ENCODE measurements at regions not wholly inside any gene's neighbourhood (a gene's known extent, or its start where the extent isn't known, plus 50 kb on each side); places are given as distances from the start of the nearest gene placed in this dataset.

- Histone ChIP-seq H3K36me3 (ENCODE audit: control insufficient read depth in 2 of 2, extremely low read depth in 1 of 2, insufficient read depth in 2 of 2, low read length in 2 of 2) (no peaks in the 10 kb centered on the region), H3K9me3 (ENCODE audit: control insufficient read depth, low read depth, low read length) (no peaks in the 10 kb centered on the region), H3K27me3 (ENCODE audit: control insufficient read depth, extremely low read depth, insufficient read depth, low read length) (no peaks in the 10 kb centered on the region), H3K27ac (ENCODE audit: control insufficient read depth, insufficient read depth, low read length) (no peak overlapping the region), H2AFZ (ENCODE audit: control insufficient read depth, low read length) (no peak overlapping the region), H3K9ac (ENCODE audit: control insufficient read depth, extremely low read depth, insufficient read depth, low read length) (no peak overlapping the region), H3K4me1 (ENCODE audit: control insufficient read depth, extremely low read depth, insufficient read depth, low read length) (no peaks in the 10 kb centered on the region), H3K4me2 (ENCODE audit: control insufficient read depth, extremely low read depth, insufficient read depth, low read depth, low read length) (no peak overlapping the region), H3K4me3 (ENCODE audit: control insufficient read depth in 2 of 3, extremely low read depth in 1 of 3, insufficient read depth in 2 of 3, low read depth in 1 of 3, low read length in 3 of 3) (no peak overlapping the region), H3K9me1 (ENCODE audit: control insufficient read depth, extremely low read depth, insufficient read depth, low read length) (no peaks in the 10 kb centered on the region), H3K79me2 (ENCODE audit: control insufficient read depth, insufficient read depth, low read length) (no peaks in the 10 kb centered on the region), H4K20me1 (ENCODE audit: control insufficient read depth, extremely low read depth, insufficient read depth, low read length) (no peaks in the 10 kb centered on the region)
- FAIRE-seq (no peak), DNase-seq (ENCODE audit: low read depth, low spot score) (no peak)
- TF ChIP-seq CTCF (optimal IDR thresholded peaks at IDR 0.05 in 1 of 3, IDR thresholded peaks at IDR 0.05 in 1 of 3, conservative IDR thresholded peaks at IDR 0.05 in 1 of 3; ENCODE audit: extremely low read depth in 1 of 3, insufficient read depth in 2 of 3, low read length in 3 of 3) (no peak), EZH2 (IDR thresholded peaks at IDR 0.05; ENCODE audit: low read length) (no peak)
- dilution Hi-C loops (cut with MboI; ENCODE audit: extremely low pct_ligation_motif_present, low sequenced_read_pairs), result no loop called here
Measured at GRCh38 chr6:149169761-149170511, 147.6 kb upstream of the TAB2 start.

- Histone ChIP-seq H3K4me1 (ENCODE audit: control insufficient read depth, extremely low read depth, insufficient read depth, low read length) (no peaks in the 10 kb centered on the region), H3K36me3 (ENCODE audit: control insufficient read depth in 2 of 2, extremely low read depth in 1 of 2, insufficient read depth in 2 of 2, low read length in 2 of 2) (no peaks in the 10 kb centered on the region), H3K27ac (ENCODE audit: control insufficient read depth, insufficient read depth, low read length) (no peak overlapping the region), H3K4me3 (ENCODE audit: control insufficient read depth in 2 of 3, extremely low read depth in 1 of 3, insufficient read depth in 2 of 3, low read depth in 1 of 3, low read length in 3 of 3) (no peak overlapping the region), H3K4me2 (ENCODE audit: control insufficient read depth, extremely low read depth, insufficient read depth, low read depth, low read length) (no peak overlapping the region), H3K79me2 (ENCODE audit: control insufficient read depth, insufficient read depth, low read length) (no peaks in the 10 kb centered on the region), H3K9me3 (ENCODE audit: control insufficient read depth, low read depth, low read length) (no peaks in the 10 kb centered on the region), H3K9ac (ENCODE audit: control insufficient read depth, extremely low read depth, insufficient read depth, low read length) (no peak overlapping the region), H3K27me3 (ENCODE audit: control insufficient read depth, extremely low read depth, insufficient read depth, low read length) (no peaks in the 10 kb centered on the region), H2AFZ (ENCODE audit: control insufficient read depth, low read length) (no peak overlapping the region), H3K9me1 (ENCODE audit: control insufficient read depth, extremely low read depth, insufficient read depth, low read length) (no peaks in the 10 kb centered on the region), H4K20me1 (ENCODE audit: control insufficient read depth, extremely low read depth, insufficient read depth, low read length) (no peaks in the 10 kb centered on the region)
- dilution Hi-C loops (cut with MboI; ENCODE audit: extremely low pct_ligation_motif_present, low sequenced_read_pairs), result no loop called here
- no peak for DNase-seq (ENCODE audit: low read depth, low spot score)
- FAIRE-seq, result no peak
- TF ChIP-seq EZH2 (IDR thresholded peaks at IDR 0.05; ENCODE audit: low read length) (no peak), CTCF (optimal IDR thresholded peaks at IDR 0.05 in 1 of 3, IDR thresholded peaks at IDR 0.05 in 1 of 3, conservative IDR thresholded peaks at IDR 0.05 in 1 of 3; ENCODE audit: extremely low read depth in 1 of 3, insufficient read depth in 2 of 3, low read length in 3 of 3) (no peak)
Measured at GRCh38 chr6:149170564-149171452, 146.7 kb upstream of the TAB2 start.

Data from keratinocyte (primary cell).